ENCODE measurements at regions not wholly inside any gene's neighbourhood (a gene's known extent, or its start where the extent isn't known, plus 50 kb on each side); places are given as distances from the start of the nearest gene placed in this dataset.
"Not testable (repeated sequence)": the region's sequence is repeated elsewhere in the genome, so short reads cannot be mapped to it uniquely, and the experiment has no call there.

- no peak for DNase-seq (ENCODE audit: low read depth)
- peak; percentile 38 for TF ChIP-seq CTCF (conservative IDR thresholded peaks at IDR 0.05; ENCODE audit: low read depth, low read length)
Measured at GRCh38 chr10:56449770-56450169, 88.7 kb upstream of the ZWINT start.

GRCh38 chr10:56447613-56448012, 86.6 kb upstream of the ZWINT start:
- H3K4me3 ChIP-seq (ENCODE audit: low read length); DNase-seq (ENCODE audit: low read depth): not testable (repeated sequence)

More at GRCh38 chr10:56449770-56450169, 88.7 kb upstream of the ZWINT start:
- H3K4me3 ChIP-seq (ENCODE audit: low read length) = no peak overlapping the region

GRCh38 chr10:56441337-56441736, 80.3 kb upstream of the ZWINT start:
- not testable (repeated sequence) for DNase-seq (ENCODE audit: low read depth); H3K4me3 ChIP-seq (ENCODE audit: low read length)
